GM03348 (cell line): ENCODE measurements at regions not wholly inside any gene's neighbourhood (a gene's known extent, or its start where the extent isn't known, plus 50 kb on each side); places are given as distances from the start of the nearest gene placed in this dataset.
A peak's percentile ranks its signal among the peaks of the same experiment; 100 is the strongest.

ENCODE experiments used
- DNase-seq: peaks from one replicate; pipeline ENCODE4 v3.0.0; 2012; ENCODE audit warnings: low spot score

DNA sequence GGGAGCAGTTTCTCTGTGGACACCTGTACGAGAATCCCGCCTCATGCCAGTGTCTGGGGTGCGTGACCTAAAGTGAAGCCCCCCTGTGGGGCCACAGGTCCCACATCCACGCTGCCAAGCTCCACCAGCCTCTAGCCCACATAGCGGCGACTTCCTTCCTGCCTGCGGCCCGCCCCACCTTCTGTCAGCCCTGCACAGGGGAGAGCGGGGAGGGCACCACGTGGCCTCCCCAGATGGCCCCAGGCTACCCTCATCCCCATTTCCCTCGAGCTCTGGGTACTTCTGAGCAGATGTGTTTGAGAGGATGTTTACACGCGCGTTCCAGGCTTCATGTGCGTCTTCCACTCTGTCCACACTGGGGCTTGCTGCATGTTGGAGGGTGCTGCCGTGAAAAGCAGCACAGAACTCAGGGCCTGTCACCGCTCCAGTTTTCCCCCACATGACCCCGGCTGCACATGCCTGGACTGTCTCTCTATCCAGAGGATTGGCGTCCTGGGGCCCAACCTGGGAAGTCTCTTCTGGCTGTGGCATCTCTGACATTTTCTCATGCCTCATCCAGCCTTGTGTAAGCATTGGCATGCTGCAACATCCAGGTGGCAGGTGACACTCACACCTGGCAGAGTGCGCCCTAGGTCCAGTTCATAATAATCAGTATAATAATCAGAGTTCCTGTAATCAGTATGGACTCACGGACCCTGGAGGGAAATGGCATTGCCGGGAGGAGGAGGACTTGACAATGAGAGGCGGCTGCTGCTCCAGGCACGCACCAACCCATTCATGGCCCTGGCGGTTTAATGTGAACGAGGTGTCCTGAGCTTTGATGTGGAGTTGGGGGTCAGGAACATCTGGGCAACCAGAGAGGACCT, 146.3 kb upstream of the TWIST2 start:
- peak; percentile 1 for DNase-seq

DNA sequence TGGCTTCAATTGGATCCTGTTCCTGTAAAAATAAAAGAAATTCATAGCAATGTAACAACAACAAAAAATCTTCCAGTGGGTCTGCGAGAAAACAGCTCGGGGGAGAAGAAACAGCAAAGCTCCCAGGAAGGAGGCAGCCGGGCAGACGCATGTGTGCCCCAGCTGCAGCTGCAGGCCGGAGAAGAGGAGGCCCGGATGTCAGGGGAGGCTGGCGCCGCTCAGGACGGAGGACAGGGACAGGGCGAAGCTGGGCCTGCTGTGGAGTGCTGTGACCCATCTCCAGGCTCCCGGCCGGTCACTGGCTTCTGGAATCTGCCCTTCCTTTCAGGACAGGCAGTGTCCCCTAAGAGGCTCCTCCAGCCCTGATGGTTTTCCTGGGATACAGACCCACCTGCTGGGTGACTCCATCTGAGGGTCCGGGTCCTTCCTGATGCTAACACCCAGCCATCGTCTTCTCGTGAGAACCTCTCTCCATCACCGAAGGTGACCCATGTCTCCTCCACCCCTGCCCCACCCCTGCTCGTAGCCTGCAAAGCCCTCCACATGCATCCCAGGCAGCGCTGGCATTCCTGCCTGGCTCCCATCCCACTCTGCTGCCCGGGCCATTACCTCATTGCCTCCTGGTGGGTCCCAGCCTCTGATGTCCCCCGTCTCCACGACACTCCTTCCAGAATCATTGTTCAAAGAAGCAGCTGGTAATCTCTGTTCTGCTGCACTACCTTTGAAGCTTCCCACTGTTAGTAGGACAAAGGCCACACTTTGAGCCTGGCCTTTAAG, 145.4 kb upstream of the TWIST2 start:
- DNase-seq: peak; percentile 3

DNA sequence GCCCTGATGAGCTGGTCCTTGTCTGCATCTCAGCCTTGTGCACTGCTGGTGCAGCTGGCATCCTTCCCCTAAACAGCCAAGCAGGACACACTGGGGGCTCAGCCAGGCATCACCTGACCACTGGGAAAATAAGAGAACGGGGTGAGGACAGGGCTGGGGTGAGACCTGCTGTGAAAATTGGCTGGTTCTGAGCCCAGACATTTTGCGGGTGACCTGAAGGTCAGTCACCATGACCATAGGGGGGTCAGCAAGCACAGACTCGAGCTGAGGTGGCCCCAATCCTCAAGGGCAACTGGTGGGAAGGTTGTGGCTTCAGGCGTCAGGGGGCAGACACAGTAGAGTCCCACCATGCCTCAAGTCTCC, 144.9 kb upstream of the TWIST2 start:
- DNase-seq: no peak

- DNase-seq: no peak
Measured at GRCh38 chr2:238703436-238703835, 144.4 kb upstream of the TWIST2 start.

- DNase-seq: no peak
Measured at GRCh38 chr2:238704471-238705225, 143.2 kb upstream of the TWIST2 start.

GRCh38 chr2:238706163-238706562, 141.7 kb upstream of the TWIST2 start:
- DNase-seq: no peak

- DNase-seq: no peak
Measured at GRCh38 chr2:238706673-238707072, 141.2 kb upstream of the TWIST2 start.

DNA sequence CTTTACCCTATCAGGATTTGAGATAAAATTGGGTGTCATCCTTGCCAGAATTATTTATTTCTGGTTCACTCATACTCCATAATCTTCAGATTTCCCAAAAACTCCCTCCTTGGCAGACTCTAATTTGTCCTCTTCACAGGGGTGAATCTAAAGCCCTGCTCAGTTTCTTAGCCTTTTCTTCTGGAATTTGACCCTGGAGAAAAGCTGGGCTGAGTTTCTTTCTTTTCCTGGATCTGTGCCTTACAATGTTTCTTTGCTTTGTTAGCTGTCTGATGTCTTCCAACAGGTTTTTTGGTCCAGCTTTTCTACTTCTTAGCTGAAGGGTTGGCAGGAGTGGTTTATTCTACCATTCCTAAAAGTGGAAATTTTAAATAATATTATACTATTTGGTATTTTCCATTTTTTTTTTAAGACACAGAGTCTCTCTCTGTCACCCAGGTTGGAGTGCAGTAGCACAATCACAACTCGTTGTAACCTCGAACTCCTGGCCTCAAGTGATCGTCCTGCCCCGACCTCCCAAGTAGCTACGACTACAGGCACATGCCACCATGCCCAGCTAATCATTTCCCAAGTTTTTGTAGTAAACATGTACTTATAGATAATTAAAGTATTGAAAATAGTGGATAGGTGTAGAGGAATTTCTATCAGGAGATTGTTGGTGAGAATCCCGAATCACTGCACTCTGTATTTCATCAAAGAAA, 138.4 kb upstream of the TWIST2 start:
- DNase-seq: peak; percentile 43

DNA sequence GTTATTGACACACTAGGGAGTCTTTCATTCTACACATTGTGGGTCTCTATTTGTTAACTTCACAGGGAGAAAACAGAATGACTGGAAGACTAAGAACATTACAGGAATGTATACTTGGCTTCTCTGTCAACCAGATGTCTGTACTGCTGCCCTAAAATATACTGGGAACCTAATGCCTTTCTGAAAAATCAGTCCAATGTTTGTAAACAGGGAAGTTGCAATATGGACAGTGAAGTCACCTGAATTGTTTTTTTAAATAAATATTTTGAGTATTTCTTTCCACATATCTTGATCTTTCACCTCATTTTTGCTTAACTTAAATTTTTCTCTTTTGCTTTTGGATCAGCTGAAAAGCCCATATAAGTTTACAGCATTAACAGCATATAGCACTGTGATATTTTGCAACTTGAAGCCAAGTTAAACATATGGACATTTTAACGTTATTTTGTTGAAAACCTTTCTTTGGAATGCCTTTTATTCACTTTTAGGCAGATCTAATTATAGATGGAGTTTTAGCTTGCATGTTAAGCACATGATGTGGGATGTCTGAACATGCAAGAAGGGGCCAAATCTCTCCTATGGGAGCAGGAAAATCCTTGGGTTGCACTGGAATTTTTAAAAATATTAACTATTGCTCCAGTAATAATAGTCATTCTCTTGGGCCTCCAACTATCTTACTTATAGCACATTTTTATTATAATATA, 137.7 kb upstream of the TWIST2 start:
- peak; percentile 52 for DNase-seq

DNA sequence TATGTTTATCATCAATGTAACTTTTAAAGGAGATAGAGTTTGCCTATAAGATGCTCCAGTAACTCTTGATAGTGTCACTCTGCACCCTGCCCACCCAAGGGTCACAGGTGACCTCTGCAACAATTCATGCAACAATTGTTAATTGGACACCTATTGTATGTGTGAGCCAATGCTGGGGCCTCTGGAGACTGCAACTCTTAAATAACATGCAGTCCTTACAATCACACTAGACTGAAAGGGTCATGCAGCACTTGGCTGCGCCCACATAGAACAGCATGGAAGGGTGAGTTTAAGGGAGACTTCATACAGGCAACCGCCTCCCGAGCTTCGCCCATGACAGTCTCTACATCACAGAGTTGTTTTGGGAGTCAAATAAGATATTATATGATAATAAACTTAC, 137.1 kb upstream of the TWIST2 start:
- DNase-seq: no peak

GRCh38 chr2:238711346-238711745, 136.5 kb upstream of the TWIST2 start:
- no peak for DNase-seq

DNA sequence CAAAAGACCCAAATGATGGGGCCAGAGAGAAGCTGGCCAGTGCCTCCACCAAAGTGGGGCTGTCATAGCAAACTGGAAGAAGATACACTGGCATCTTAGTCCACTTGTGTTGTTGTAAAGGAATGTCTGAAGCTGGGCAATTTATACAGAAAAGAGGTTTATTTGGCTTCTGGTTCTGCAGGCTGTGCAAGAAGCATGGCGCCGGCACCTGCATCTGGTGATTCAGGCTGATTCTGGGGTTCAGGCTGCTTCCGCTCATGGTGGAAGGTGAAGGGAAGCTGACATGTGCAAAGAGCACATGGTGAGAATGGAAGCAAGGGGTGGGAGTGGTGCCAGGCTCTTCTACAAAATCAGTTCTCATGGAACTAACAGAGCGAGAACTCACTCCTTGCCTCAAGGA, 135.9 kb upstream of the TWIST2 start:
- DNase-seq: no peak

- DNase-seq: no peak
Measured at GRCh38 chr2:238713198-238713826, 134.6 kb upstream of the TWIST2 start.

GRCh38 chr2:238714038-238714528, 133.8 kb upstream of the TWIST2 start:
- DNase-seq: peak; percentile 66

DNA sequence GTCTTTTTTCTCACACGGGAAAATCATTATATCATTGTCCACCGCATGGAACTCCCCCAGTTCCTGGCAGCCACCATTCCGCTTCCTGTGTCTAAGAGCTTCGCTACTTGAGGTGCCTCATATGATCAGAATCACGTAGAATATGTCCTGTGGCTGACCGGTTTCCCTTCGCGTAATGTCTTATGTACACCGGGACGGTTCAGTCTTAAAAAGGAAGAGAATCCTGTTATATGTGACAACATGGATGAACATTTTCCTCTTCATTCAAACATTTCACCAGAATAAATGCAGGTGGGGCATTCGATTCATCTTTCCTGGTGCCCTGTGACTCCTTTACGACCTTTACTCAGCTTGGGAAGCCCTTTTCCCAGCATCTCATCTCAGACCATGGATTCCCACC, 131.7 kb upstream of the TWIST2 start:
- DNase-seq: no peak

GRCh38 chr2:238716585-238716984, 131.3 kb upstream of the TWIST2 start:
- DNase-seq: no peak

DNA sequence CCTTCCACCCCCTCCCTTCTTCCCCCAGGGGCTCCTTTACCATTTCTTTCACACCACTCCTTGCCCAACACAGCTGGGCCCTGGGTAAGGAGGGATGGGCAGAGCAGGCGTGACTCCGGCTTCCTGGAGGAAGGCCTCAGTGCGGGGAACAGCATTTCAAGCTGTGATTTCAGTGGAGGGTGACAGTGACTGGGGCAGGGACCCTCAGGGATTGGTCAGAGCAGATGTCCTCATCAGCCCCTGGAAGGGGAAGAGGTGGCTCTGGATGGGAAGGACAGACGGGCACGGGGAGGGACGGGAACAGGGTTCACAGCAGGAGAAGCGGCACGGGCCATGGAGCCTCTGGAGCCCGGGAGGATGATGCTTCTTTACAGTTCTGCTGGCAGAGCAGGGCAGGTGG, 130.8 kb upstream of the TWIST2 start:
- no peak for DNase-seq

DNA sequence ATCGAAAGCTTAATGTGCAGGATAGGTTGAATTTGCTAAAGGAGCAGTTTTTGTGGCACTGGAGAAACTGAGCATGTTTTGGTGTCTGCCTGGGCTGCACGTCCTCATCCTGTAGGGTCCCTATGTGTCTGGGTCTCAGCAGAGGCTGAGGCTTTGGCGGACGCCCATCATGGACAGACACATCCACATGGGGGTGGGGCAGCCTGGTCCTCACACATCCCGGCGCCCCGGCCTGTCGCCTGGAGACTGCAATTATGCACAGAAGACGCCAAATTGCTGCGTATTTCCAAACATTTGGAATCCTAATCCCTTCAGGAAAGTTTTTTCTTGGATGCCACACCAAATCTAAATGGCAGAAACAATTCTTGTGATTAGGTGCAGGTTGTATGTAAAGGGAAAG, 128.2 kb upstream of the TWIST2 start:
- no peak for DNase-seq

- peak; percentile 49 for DNase-seq
Measured at GRCh38 chr2:238720232-238720672, 127.6 kb upstream of the TWIST2 start.

DNA sequence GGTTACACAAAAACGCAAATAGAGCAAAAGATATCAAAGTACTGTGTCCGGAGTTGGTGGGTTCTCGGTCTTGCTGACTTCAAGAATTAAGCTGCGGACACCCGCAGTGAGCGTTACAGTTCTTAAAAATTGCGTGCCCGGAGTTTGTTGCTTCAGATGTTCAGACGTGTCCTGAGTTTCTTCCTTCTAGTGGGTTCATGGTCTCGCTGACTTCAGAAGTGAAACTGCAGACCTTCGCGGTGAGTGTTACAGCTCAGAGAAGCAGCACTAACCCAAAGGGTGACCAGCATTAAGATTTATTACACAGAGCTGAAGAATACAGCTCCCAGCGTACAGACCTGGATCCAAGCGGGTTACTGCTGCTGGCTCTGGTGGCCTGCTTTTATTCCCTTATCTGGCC, 125.7 kb upstream of the TWIST2 start:
- DNase-seq: no peak

GRCh38 chr2:238722883-238723282, 125.0 kb upstream of the TWIST2 start:
- DNase-seq: no peak
